IMR-90 (cell line): ENCODE measurements at regions not wholly inside any gene's neighbourhood (a gene's known extent, or its start where the extent isn't known, plus 50 kb on each side); places are given as distances from the start of the nearest gene placed in this dataset.

Experiments
- ATAC-seq: fragments of 200-7000 bp; cut with Tn5 transposase; 2 replicates; pipeline ENCODE4 v1.9.1; 2020; ENCODE audit warnings: low read depth, mild to moderate bottlenecking, moderate library complexity
- BruUV-seq: library from RNA; stranded (reverse); fragments of 400-500 nt; replicated peaks from 2 replicates; lab custom pipeline; 2021; lab: Mats Ljungman, UMichigan
- CTCF ChIA-PET: fragments of 300-600 bp; formaldehyde crosslinking; extraction: SDS; loops from one replicate; lab custom pipeline; 2021; ENCODE audit warnings: antibody characterized with exemption; lab: Yijun Ruan, JAX
- POLR2A ChIA-PET: fragments of 300-600 bp; sonication (Branson Sonifier 250); formaldehyde crosslinking; loops from one replicate; lab custom pipeline; 2022; ENCODE audit warnings: antibody characterized with exemption; ENCODE audit not compliant: unreplicated experiment; lab: Charles Lee
- DNase-seq: peaks from one replicate; pipeline ENCODE4 v3.0.0; 2013
- H2AFZ ChIP-seq: replicated peaks from 2 replicates; pipeline ENCODE3; 2013; ENCODE audit warnings: low read length, mild to moderate bottlenecking; ENCODE audit not compliant: poor library complexity
- H2AK5ac ChIP-seq: 2 replicates; pipeline ENCODE4 v1.6.1; 2013; ENCODE audit warnings: low read depth, low read length, inconsistent platforms
- H2AK9ac ChIP-seq: replicated peaks from 2 replicates; pipeline ENCODE3; 2013; ENCODE audit warnings: mild to moderate bottlenecking, low read depth, low read length, moderate library complexity; ENCODE audit not compliant: poor library complexity
- H2BK120ac ChIP-seq: 2 replicates; pipeline ENCODE4 v1.6.1; 2013; ENCODE audit warnings: low read depth, low read length, inconsistent platforms
- H2BK15ac ChIP-seq: 3 replicates; pipeline ENCODE4 v1.6.1; 2013; ENCODE audit warnings: low read depth, low read length, inconsistent platforms
- H2BK20ac ChIP-seq: 2 replicates; pipeline ENCODE4 v1.6.1; 2013; ENCODE audit warnings: low read depth, mild to moderate bottlenecking, inconsistent platforms, low read length, moderate library complexity
- H2BK5ac ChIP-seq: 2 replicates; pipeline ENCODE4 v1.6.1; 2013; ENCODE audit warnings: mild to moderate bottlenecking, low read depth, low read length, inconsistent platforms; ENCODE audit not compliant: poor library complexity, severe bottlenecking
- H3K14ac ChIP-seq: replicated peaks from 2 replicates; pipeline ENCODE4 v1.6.1; 2013; ENCODE audit warnings: low read depth, low read length, inconsistent platforms
- H3K18ac ChIP-seq: 2 replicates; pipeline ENCODE4 v1.6.1; 2013; ENCODE audit warnings: low read depth, low read length, control low read depth
- H3K23ac ChIP-seq: 2 replicates; pipeline ENCODE4 v1.6.1; 2013; ENCODE audit warnings: low read depth, low read length, inconsistent platforms
- H3K27ac ChIP-seq: 2 replicates; pipeline ENCODE4 v1.5.1; 2013; ENCODE audit warnings: mild to moderate bottlenecking, control low read depth, low read length; ENCODE audit not compliant: insufficient read depth
- H3K27me3 ChIP-seq: 2 replicates; pipeline ENCODE4 v1.6.1; 2013; ENCODE audit warnings: low read length; ENCODE audit not compliant: control insufficient read depth, insufficient read depth
- H3K36me3 ChIP-seq: 2 replicates; pipeline ENCODE4 v1.6.1; 2013; ENCODE audit warnings: low read length, mixed read lengths; ENCODE audit not compliant: control insufficient read depth, insufficient read depth
- H3K4ac ChIP-seq: 2 replicates; pipeline ENCODE4 v1.6.1; 2013; ENCODE audit warnings: low read depth, low read length, inconsistent platforms
- H3K4me1 ChIP-seq: 2 replicates; pipeline ENCODE4 v1.6.1; 2013; ENCODE audit warnings: low read length, mixed read lengths; ENCODE audit not compliant: control insufficient read depth, insufficient read depth
- H3K4me2 ChIP-seq: 2 replicates; pipeline ENCODE4 v1.6.1; 2013; ENCODE audit warnings: low read depth, mild to moderate bottlenecking, control low read depth, low read length, moderate library complexity
- H3K4me3 ChIP-seq: 2 replicates; pipeline ENCODE4 v1.5.1; 2013; ENCODE audit warnings: low read depth, mild to moderate bottlenecking, control low read depth, low read length, moderate library complexity; ENCODE audit not compliant: insufficient read depth
- H3K56ac ChIP-seq: 2 replicates; pipeline ENCODE4 v1.6.1; 2013; ENCODE audit warnings: low read length, inconsistent platforms; ENCODE audit not compliant: insufficient read depth; ENCODE audit errors: extremely low read depth
- H3K79me1 ChIP-seq, 2 experiments: 2 replicates each; pipeline ENCODE4 v1.6.1; 2013; ENCODE audit warnings: low read length in 2 of 2, inconsistent platforms in 1 of 2, low read depth in 1 of 2
- H3K9ac ChIP-seq: 2 replicates; pipeline ENCODE4 v1.6.1; 2013; ENCODE audit warnings: low read depth, low read length, control low read depth
- H3K9me1 ChIP-seq: 2 replicates; pipeline ENCODE4 v1.6.1; 2013; ENCODE audit warnings: low read length, inconsistent platforms; ENCODE audit not compliant: insufficient read depth
- H3K9me3 ChIP-seq: 2 replicates; pipeline ENCODE4 v1.6.1; 2013; ENCODE audit warnings: low read length; ENCODE audit not compliant: control insufficient read depth, insufficient read depth
- H4K20me1 ChIP-seq: 2 replicates; pipeline ENCODE4 v1.6.1; 2013; ENCODE audit warnings: low read length, inconsistent platforms; ENCODE audit not compliant: insufficient read depth
- H4K5ac ChIP-seq: 2 replicates; pipeline ENCODE4 v1.6.1; 2013; ENCODE audit warnings: mild to moderate bottlenecking, low read depth, low read length, control low read depth
- H4K8ac ChIP-seq, 2 experiments: 2 replicates each; pipeline ENCODE4 v1.6.1; 2013; ENCODE audit warnings: low read depth in 2 of 2, low read length in 2 of 2, control low read depth in 1 of 2, inconsistent platforms in 1 of 2
- H4K91ac ChIP-seq: 2 replicates; pipeline ENCODE4 v1.6.1; 2013; ENCODE audit warnings: low read depth, low read length, inconsistent platforms; ENCODE audit not compliant: insufficient read depth
- BHLHE40 ChIP-seq: fragments of 150-350 bp; IDR thresholded peaks from 2 replicates; pipeline ENCODE4 v1.6.1; 2016; ENCODE audit warnings: mild to moderate bottlenecking, low read depth, low read length
- CEBPB ChIP-seq: IDR thresholded peaks from 2 replicates; pipeline ENCODE4 v1.6.1; 2012; ENCODE audit warnings: low read depth, low read length, improper control_type of control experiment
- CHD1 ChIP-seq: IDR thresholded peaks from 2 replicates; pipeline ENCODE4 v1.6.1; 2012; ENCODE audit warnings: low read depth, low read length, improper control_type of control experiment
- CTCF ChIP-seq: conservative IDR thresholded peaks from 2 replicates; pipeline ENCODE4 v1.5.1; 2012; ENCODE audit warnings: mild to moderate bottlenecking, low read depth, low read length, improper control_type of control experiment
- ELK1 ChIP-seq: fragments of 150-350 bp; IDR thresholded peaks from 2 replicates; pipeline ENCODE4 v1.6.1; 2016; ENCODE audit warnings: low read depth, mild to moderate bottlenecking, low read length, moderate library complexity, borderline replicate concordance
- FOS ChIP-seq: fragments of 150-350 bp; IDR thresholded peaks from 2 replicates; pipeline ENCODE4 v1.6.1; 2016; ENCODE audit warnings: low read depth, low read length
- MAFK ChIP-seq: IDR thresholded peaks from 2 replicates; pipeline ENCODE4 v1.6.1; 2012; ENCODE audit warnings: low read depth, low read length, improper control_type of control experiment
- MAZ ChIP-seq: IDR thresholded peaks from 2 replicates; pipeline ENCODE4 v1.6.1; 2012; ENCODE audit warnings: low read depth, mild to moderate bottlenecking, low read length, improper control_type of control experiment, moderate library complexity, borderline replicate concordance
- MXI1 ChIP-seq: IDR thresholded peaks from 2 replicates; pipeline ENCODE4 v1.6.1; 2012; ENCODE audit warnings: low read depth, mild to moderate bottlenecking, low read length, moderate library complexity, borderline replicate concordance
- NFE2L2 ChIP-seq: fragments of 150-350 bp; IDR thresholded peaks from 2 replicates; pipeline ENCODE4 v1.6.1; 2016; ENCODE audit warnings: low read depth, mild to moderate bottlenecking, low read length
- POLR2A ChIP-seq: IDR thresholded peaks from 2 replicates; pipeline ENCODE4 v1.6.1; 2012; ENCODE audit warnings: mild to moderate bottlenecking, low read depth, low read length
- RAD21 ChIP-seq: IDR thresholded peaks from 2 replicates; pipeline ENCODE4 v1.6.1; 2012; ENCODE audit warnings: low read length, improper control_type of control experiment
- RCOR1 ChIP-seq: IDR thresholded peaks from 2 replicates; pipeline ENCODE4 v1.6.1; 2012; ENCODE audit warnings: mild to moderate bottlenecking, low read length, improper control_type of control experiment; ENCODE audit not compliant: insufficient replicate concordance
- RFX5 ChIP-seq: IDR thresholded peaks from 2 replicates; pipeline ENCODE4 v1.8.0; 2012; ENCODE audit warnings: low read depth, mild to moderate bottlenecking, low read length, moderate library complexity
- SMC3 ChIP-seq: fragments of 150-350 bp; IDR thresholded peaks from 2 replicates; pipeline ENCODE4 v1.6.1; 2016; ENCODE audit warnings: low read depth, mild to moderate bottlenecking, antibody characterized with exemption, low read length, moderate library complexity
- WGBS, 2 experiments: methylation state at CpG; one replicate each; pipeline versions ENCODE4 v1.1.5 to v1.1.7; 2013; ENCODE audit warnings: missing lambda C conversion rate in 2 of 2; ENCODE audit not compliant: insufficient read length in 1 of 2; ENCODE audit errors: extremely low coverage in 2 of 2; 5-methylcytosine and 5-hydroxymethylcytosine counted together
- dilution Hi-C: fragments of 300-500 bp; cut with HindIII; formaldehyde crosslinking; loops from one replicate; pipeline ENCODE4 v1.14.3; 2018; ENCODE audit warnings: low sequenced_read_pairs; ENCODE audit not compliant: unreplicated experiment
- in situ Hi-C: fragments of 300-500 bp; cut with MboI; formaldehyde crosslinking; loops from 3 replicates; pipeline ENCODE4 v1.14.3; 2019; ENCODE audit warnings: low sequenced_read_pairs, inconsistent platforms, mixed read lengths
- intact Hi-C: fragments of 100-400 bp; cut with micrococcal nuclease; formaldehyde crosslinking; loops from 2 replicates; pipeline ENCODE4 v1.10.0; 2022
- TF ChIP-seq, protein P1 (sequence below): fragments of 150-350 bp; IDR thresholded peaks from 2 replicates; pipeline ENCODE4 v1.6.1; 2017; ENCODE audit warnings: mild to moderate bottlenecking, antibody characterized with exemption, low read length, low read depth

- Histone ChIP-seq H3K9me3 (peaks cover 59% of the 10 kb centered on the region), H3K36me3 (no peaks in the 10 kb centered on the region), H4K91ac (no peak overlapping the region), H3K23ac (no peak overlapping the region), H2BK5ac (no peak overlapping the region), H2AK9ac (no peak overlapping the region), H3K56ac (no peak overlapping the region), H3K14ac (no peak overlapping the region), H4K20me1 (no peaks in the 10 kb centered on the region), H3K18ac (no peak overlapping the region), H3K4me3 (no peak overlapping the region), H3K27ac (no peak overlapping the region), H3K4me1 (no peaks in the 10 kb centered on the region), H3K9me1 (no peaks in the 10 kb centered on the region), H2BK120ac (no peak overlapping the region), H2AFZ (no peak overlapping the region), H3K4me2 (no peak overlapping the region), H3K79me1 (no peaks in the 10 kb centered on the region), H3K4ac (no peak overlapping the region), H2BK15ac (no peak overlapping the region), H4K5ac (no peak overlapping the region), H3K27me3 (no peaks in the 10 kb centered on the region), H3K9ac (no peak overlapping the region), H2AK5ac (no peak overlapping the region), H2BK20ac (no peak overlapping the region), H4K8ac (no peak overlapping the region)
- CTCF ChIA-PET = no interaction called here
- dilution Hi-C loops = no loop called here
- intact Hi-C loops = no loop called here
- no TSS peak for BruUV-seq
- TF ChIP-seq BHLHE40 = no peak
- no peak for TF ChIP-seq MXI1
- TF ChIP-seq, protein P1, sequence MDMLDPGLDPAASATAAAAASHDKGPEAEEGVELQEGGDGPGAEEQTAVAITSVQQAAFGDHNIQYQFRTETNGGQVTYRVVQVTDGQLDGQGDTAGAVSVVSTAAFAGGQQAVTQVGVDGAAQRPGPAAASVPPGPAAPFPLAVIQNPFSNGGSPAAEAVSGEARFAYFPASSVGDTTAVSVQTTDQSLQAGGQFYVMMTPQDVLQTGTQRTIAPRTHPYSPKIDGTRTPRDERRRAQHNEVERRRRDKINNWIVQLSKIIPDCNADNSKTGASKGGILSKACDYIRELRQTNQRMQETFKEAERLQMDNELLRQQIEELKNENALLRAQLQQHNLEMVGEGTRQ = no peak
- no peak for TF ChIP-seq RFX5
- TF ChIP-seq MAZ = no peak
- no peak for TF ChIP-seq MAFK
- no peak for TF ChIP-seq POLR2A
- TF ChIP-seq FOS = no peak
- no peak for TF ChIP-seq RAD21
- TF ChIP-seq RCOR1 = no peak
- TF ChIP-seq ELK1 = no peak
- no peak for TF ChIP-seq SMC3
- TF ChIP-seq CEBPB = no peak
- TF ChIP-seq CHD1 = no peak
- TF ChIP-seq CTCF = no peak
- no peak for TF ChIP-seq NFE2L2
- POLR2A ChIA-PET = no interaction called here
- ATAC-seq (no peak), DNase-seq (no peak)
- in situ Hi-C loops = no loop called here
- WGBS, 2 experiments = no CpG with 5 or more reads among the region's 12 CpGs
Observed at GRCh38 chr13:111864566-111864965, 202.4 kb upstream of the SOX1 start.
